ENCODE measurements at regions not wholly inside any gene's neighbourhood (a gene's known extent, or its start where the extent isn't known, plus 50 kb on each side); places are given as distances from the start of the nearest gene placed in this dataset.
"Not testable (repeated sequence)": the region's sequence is repeated elsewhere in the genome, so short reads cannot be mapped to it uniquely, and the experiment has no call there.

DNA sequence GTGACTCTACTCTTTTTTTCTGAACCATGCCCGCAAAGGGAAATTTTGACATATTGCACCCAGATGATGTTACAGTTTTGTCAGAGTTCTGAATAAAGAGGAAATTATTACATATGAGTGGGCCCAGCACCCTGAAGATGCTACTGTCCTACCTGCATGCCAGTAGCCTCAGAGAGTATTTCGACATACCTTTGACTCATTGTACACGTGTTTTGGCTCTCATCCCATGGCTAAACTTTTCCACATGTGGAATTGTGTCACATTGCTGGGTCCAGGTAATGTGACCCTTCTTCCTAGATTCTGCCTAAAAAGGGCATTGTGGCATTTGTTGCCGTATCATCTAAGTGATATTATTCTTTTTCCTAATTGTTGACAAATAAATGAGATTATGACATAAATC lies 175.7 kb upstream of the BPY2 start:
- H3K27ac ChIP-seq; H3K27me3 ChIP-seq; H3K36me3 ChIP-seq; in situ Hi-C loops (cut with MboI; ENCODE audit: low sequenced_read_pairs in 4 of 4); DNase-seq; ATAC-seq; H3K4me1 ChIP-seq; H3K4me3 ChIP-seq; H3K9me3 ChIP-seq; intact Hi-C loops (cut with DNase I; ENCODE audit: low total_unique reads): not testable (repeated sequence)

DNA sequence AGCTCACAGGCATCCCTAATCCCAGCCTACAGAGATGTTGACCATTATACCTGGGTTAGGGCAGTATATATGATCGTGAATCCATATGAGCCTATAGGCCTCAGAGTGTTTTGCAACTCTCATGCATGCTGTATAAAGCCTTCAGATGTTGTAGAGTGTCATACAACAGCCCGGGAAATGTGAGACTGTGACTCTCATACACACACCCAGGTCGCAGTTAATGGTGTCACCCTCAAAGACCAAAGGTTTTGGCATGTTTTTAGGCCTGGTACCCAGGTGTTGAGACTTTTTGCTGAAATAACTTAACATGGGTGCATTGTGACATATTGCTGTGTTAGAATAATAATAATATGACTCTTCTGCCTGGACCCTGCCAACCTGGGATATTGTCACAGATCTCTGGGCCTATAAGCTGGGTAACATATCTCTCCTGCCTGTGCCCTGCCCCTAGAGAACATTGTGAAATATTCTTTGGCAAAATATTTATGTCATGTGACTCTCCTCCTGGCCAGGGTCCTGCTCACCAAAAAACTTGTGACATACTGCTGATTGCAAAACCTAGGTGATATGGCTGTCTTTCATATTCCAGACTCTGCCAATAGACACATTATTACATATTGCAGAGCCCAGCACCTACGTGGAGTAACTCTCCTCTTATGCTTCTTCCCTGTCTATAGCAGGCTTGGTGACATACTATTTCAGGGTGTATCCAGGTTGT lies 165.1 kb upstream of the BPY2 start:
- DNase-seq; H3K4me3 ChIP-seq; H3K27ac ChIP-seq; H3K36me3 ChIP-seq; in situ Hi-C loops (cut with MboI; ENCODE audit: low sequenced_read_pairs in 4 of 4); H3K9me3 ChIP-seq; H3K4me1 ChIP-seq; intact Hi-C loops (cut with DNase I; ENCODE audit: low total_unique reads); H3K27me3 ChIP-seq: not testable (repeated sequence)
- ATAC-seq = peak; percentile 91 to 92

DNA sequence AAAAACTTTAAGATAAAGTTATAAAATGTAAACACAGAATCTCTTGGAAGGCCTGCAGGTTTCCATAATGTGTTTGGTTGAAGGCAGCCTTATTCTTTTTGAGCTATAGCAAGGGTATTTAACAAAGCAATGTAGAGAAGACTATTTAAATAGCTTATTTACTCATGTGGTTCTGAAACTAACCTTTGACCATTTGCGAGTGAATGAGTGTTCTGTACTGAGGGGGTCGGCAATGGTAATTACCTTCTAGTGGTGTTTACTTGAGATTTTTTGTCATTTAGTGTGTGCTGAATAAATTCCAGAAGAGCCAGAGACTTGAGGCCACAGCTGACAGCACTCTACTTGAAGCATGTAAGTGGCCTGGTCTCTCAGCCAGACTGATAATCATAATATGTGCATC lies 161.4 kb upstream of the BPY2 start:
- intact Hi-C loops (cut with DNase I; ENCODE audit: low total_unique reads); H3K9me3 ChIP-seq; H3K27ac ChIP-seq; H3K4me1 ChIP-seq; H3K4me3 ChIP-seq; in situ Hi-C loops (cut with MboI; ENCODE audit: low sequenced_read_pairs in 4 of 4); H3K27me3 ChIP-seq; ATAC-seq; DNase-seq; H3K36me3 ChIP-seq: not testable (repeated sequence)

DNA sequence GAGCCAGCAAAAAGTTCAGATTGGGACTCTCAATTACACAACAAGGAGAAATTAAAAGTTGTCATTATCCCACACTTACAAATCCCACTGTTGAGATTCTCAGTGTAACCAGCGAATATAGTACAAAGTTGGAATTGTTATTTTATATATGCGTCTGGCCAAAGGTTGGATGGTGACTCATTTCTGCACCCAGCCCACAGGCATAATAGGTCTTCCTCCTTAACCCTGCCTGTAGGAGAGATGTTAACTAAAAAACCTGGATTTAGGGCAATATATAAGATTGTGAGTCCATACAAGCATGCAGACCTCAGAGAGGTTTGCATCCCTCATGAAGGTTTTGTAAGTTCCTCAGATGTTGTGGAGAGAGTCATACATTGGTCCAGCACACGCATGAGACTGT lies 160.2 kb upstream of the BPY2 start:
- DNase-seq; H3K4me1 ChIP-seq; H3K27ac ChIP-seq; H3K27me3 ChIP-seq; H3K9me3 ChIP-seq; H3K36me3 ChIP-seq; in situ Hi-C loops (cut with MboI; ENCODE audit: low sequenced_read_pairs in 4 of 4); ATAC-seq; intact Hi-C loops (cut with DNase I; ENCODE audit: low total_unique reads); H3K4me3 ChIP-seq: not testable (repeated sequence)

DNA sequence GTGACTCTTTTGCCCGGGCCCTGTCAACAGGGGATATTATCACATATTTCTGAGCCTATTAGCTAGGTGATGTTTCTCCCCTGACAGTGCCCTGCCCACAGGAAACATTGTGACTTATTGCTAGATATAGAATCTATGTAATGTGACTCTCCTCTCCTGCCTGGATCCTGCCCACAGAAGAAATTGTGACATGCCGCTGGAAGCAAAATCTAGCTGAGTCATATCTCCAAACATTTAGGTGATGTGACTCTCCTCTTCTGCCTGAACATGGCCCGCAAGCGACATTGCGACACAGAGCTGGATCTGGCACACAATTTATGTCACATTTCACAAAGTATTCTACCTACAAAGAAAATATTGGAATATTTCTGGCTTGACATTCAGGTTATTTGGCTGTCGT lies 159.6 kb upstream of the BPY2 start:
- peak; percentile 92 to 94 for ATAC-seq
- H3K27me3 ChIP-seq; intact Hi-C loops (cut with DNase I; ENCODE audit: low total_unique reads); H3K4me3 ChIP-seq; H3K4me1 ChIP-seq; H3K9me3 ChIP-seq; in situ Hi-C loops (cut with MboI; ENCODE audit: low sequenced_read_pairs in 4 of 4); H3K27ac ChIP-seq; H3K36me3 ChIP-seq; DNase-seq: not testable (repeated sequence)

DNA sequence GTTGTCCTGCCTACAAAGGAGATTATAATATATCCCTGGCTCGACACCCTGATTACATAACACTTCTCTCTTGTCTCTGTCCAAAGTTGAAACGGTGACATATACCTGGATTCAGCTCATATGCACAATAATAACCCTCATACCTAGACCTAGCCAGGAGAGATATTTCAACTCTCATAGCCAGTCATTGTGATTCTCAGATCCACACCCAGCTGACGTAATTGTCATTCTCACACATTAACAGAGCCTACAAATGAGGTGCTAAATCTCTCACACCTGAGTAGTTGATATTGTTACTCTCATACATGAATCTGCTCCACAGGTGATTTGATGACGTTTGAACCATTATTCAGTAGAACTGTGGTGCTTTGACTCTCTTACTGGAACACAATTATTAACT lies 156.0 kb upstream of the BPY2 start:
- intact Hi-C loops (cut with DNase I; ENCODE audit: low total_unique reads); H3K27me3 ChIP-seq; DNase-seq; in situ Hi-C loops (cut with MboI; ENCODE audit: low sequenced_read_pairs in 4 of 4); H3K4me3 ChIP-seq; ATAC-seq; H3K9me3 ChIP-seq; H3K27ac ChIP-seq; H3K36me3 ChIP-seq; H3K4me1 ChIP-seq: not testable (repeated sequence)

DNA sequence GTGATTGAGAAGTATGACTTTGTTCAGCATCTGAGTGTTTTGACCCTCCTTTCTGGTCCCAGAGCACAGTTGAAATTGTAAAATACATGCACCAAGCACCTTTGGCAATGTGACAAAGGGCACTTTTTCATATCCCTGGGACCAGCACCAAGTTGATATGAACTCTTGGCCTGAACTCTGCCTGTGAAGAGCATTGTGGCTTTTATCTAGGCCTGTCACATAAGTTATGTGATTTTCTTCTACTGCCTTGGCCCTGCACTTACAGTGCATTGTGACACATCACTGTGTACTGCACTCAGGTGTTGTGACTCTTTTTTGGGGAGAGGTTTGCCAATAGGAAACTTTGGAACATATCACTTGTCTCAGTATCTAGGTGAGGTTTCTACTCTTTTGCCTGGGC lies 155.5 kb upstream of the BPY2 start:
- H3K36me3 ChIP-seq; H3K9me3 ChIP-seq; DNase-seq; H3K4me3 ChIP-seq; ATAC-seq; intact Hi-C loops (cut with DNase I; ENCODE audit: low total_unique reads); in situ Hi-C loops (cut with MboI; ENCODE audit: low sequenced_read_pairs in 4 of 4); H3K27me3 ChIP-seq; H3K27ac ChIP-seq; H3K4me1 ChIP-seq: not testable (repeated sequence)

Measured in gastrocnemius medialis (tissue), 4 donors.